Activated B cell treated with CpG ODN at 0.5 μM for 24 hours (primary cell): ENCODE measurements at regions not wholly inside any gene's neighbourhood (a gene's known extent, or its start where the extent isn't known, plus 50 kb on each side); places are given as distances from the start of the nearest gene placed in this dataset.

Source experiments
- ATAC-seq: fragments of 200-7000 bp; cut with Tn5 transposase; one replicate; pipeline ENCODE4 v1.10.0; 2021; ENCODE audit warnings: low read depth, mild to moderate bottlenecking, moderate library complexity
- CTCF ChIA-PET: fragments of 350-600 bp; sonication (Branson Sonifier 250); formaldehyde crosslinking; loops from one replicate; lab custom pipeline; 2021; ENCODE audit warnings: antibody characterized with exemption; lab: Charles Lee
- POLR2A ChIA-PET: fragments of 350-600 bp; sonication (Branson Sonifier 250); formaldehyde crosslinking; loops from one replicate; lab custom pipeline; 2021; ENCODE audit warnings: antibody characterized with exemption; lab: Charles Lee
- DNase-seq: peaks from one replicate; pipeline ENCODE4 v3.0.0; 2022
- H3K27ac Mint-ChIP-seq: one replicate; pipeline ENCODE4 v1.8.0; 2020; ENCODE audit warnings: mixed read lengths
- H3K27me3 Mint-ChIP-seq: one replicate; pipeline ENCODE4 v1.8.0; 2021; ENCODE audit warnings: mixed read lengths
- H3K36me3 Mint-ChIP-seq: one replicate; pipeline ENCODE4 v1.8.0; 2021; ENCODE audit warnings: low read depth, mixed read lengths
- H3K4me1 Mint-ChIP-seq: one replicate; pipeline ENCODE4 v1.8.0; 2021; ENCODE audit warnings: mixed read lengths
- H3K4me3 Mint-ChIP-seq: one replicate; pipeline ENCODE4 v1.8.0; 2020; ENCODE audit warnings: mild to moderate bottlenecking, mixed read lengths
- H3K9me3 Mint-ChIP-seq: one replicate; pipeline ENCODE4 v1.8.0; 2020; ENCODE audit warnings: mixed read lengths
- intact Hi-C: fragments of 100-400 bp; cut with micrococcal nuclease; formaldehyde crosslinking; loops from one replicate; pipeline ENCODE4 v1.15.1; 2024
- TF ChIP-seq, protein P1 (sequence below): fragments of 200-600 bp; IDR thresholded peaks from one replicate; pipeline ENCODE4 v1.8.0; 2022; ENCODE audit warnings: antibody characterized with exemption, mild to moderate bottlenecking

DNA sequence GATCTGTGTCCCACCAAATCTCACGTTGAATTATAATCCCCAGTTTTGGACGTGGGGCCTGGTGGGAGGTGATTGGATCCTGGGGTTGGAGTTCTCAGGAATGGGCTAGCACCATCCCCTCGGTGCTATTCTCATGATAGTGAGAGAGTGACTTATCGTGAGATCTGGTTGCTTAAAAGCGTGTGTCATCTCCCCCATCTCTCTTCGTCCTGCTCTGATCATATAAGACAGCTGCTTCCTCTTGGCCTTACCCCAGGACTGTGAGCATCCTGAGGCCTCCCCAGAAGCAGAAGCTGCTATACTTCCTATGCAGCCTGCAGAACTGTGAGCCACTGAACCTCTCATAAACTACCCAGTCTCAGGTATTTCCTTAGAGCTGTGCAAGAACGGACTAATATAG lies 163.7 kb upstream of the NDUFV2 start:
- H3K4me3 Mint-ChIP-seq: no peak overlapping the region
- peaks cover 18% of the 10 kb centered on the region for H3K4me1 Mint-ChIP-seq
- TF ChIP-seq, protein P1, sequence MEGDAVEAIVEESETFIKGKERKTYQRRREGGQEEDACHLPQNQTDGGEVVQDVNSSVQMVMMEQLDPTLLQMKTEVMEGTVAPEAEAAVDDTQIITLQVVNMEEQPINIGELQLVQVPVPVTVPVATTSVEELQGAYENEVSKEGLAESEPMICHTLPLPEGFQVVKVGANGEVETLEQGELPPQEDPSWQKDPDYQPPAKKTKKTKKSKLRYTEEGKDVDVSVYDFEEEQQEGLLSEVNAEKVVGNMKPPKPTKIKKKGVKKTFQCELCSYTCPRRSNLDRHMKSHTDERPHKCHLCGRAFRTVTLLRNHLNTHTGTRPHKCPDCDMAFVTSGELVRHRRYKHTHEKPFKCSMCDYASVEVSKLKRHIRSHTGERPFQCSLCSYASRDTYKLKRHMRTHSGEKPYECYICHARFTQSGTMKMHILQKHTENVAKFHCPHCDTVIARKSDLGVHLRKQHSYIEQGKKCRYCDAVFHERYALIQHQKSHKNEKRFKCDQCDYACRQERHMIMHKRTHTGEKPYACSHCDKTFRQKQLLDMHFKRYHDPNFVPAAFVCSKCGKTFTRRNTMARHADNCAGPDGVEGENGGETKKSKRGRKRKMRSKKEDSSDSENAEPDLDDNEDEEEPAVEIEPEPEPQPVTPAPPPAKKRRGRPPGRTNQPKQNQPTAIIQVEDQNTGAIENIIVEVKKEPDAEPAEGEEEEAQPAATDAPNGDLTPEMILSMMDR: no peak
- ChIA-PET POLR2A (no interaction called here), CTCF (no interaction called here)
- H3K36me3 Mint-ChIP-seq: no peaks in the 10 kb centered on the region
- ATAC-seq (peak; percentile 67), DNase-seq (no peak)
- H3K9me3 Mint-ChIP-seq: no peaks in the 10 kb centered on the region
- H3K27me3 Mint-ChIP-seq: no peaks in the 10 kb centered on the region
- peak overlapping the region; percentile 57 for H3K27ac Mint-ChIP-seq
- intact Hi-C loops: no loop called here

DNA sequence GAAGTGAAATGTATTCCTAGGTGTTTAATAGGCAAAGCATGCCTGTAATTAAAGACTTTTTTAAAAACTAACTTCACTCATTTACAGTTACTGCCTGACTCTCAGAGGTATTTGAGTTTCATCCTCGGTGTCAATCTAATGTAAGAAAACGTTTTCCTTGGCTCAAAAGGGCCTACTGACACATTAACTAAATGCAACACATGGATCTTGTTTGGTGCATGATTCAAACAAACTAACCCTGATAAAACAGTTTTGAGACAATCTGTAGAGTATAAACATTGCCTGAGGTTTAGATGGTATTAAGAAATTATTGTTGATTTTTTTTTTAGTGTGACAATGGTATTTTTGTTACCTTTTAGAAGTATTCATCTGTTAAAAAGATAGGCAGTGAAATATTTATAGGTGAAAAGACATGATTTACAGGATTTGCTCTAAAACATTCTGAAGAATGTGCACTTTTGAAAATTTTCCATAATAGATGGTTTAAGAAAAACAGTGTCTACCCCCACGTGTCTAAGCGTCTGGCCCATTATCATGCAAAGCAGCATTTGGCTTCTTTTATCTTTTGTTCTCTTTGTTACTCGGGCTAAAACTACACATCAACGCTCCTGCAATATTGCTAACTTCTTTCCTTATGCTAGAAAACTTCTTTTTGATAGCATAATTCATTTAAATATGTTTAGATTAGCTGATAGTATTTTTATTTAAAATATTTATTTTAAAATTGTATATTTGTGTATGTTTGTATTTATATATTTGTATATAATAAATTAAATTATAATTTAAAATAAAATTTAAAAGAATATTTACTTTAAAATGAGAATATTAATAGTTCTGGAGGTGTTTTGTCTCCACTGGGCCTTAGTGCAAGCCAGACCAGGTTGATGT lies 160.2 kb upstream of the NDUFV2 start:
- ChIA-PET POLR2A (no interaction called here), CTCF (no interaction called here)
- no peaks in the 10 kb centered on the region for H3K36me3 Mint-ChIP-seq
- H3K4me3 Mint-ChIP-seq: no peak overlapping the region
- no peak for DNase-seq
- intact Hi-C loops: no loop called here
- no peaks in the 10 kb centered on the region for H3K27me3 Mint-ChIP-seq
- H3K9me3 Mint-ChIP-seq: no peaks in the 10 kb centered on the region
- H3K4me1 Mint-ChIP-seq: peaks cover 38% of the 10 kb centered on the region
- TF ChIP-seq, protein P1: no peak
- H3K27ac Mint-ChIP-seq: no peak overlapping the region
- ATAC-seq: no peak

DNA sequence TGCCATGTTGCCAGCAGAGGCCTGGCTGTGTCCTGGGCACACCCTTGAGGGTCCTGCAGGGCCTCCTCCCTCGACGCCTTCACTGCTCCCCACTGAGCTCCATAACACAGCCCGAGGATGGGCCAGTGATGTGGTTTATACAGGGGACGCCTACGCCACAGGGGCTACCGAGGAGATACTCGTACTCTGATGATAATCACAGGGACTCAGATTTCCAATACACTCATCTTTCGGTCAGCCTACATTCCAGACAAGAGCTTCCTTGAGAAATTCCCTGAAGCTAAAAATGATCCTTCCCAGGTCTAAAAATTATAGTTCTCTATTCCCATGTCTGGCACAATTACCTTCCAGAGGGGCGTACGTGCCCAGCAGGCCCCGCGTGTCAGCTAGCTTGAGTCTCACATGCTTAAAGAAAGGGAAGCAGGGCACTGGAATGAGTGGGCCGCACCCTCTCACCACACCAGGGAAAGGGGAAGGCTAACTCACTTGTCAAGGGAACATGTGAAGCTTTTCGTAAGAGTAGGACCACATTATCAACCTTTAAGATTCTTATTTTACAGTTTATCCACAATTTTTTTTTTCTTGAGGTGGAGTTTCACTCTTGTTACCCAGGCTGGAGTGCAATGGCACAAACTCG lies 159.5 kb upstream of the NDUFV2 start:
- no peaks in the 10 kb centered on the region for H3K9me3 Mint-ChIP-seq
- ChIA-PET POLR2A (no interaction called here), CTCF (no interaction called here)
- DNase-seq (no peak), ATAC-seq (no peak)
- H3K27me3 Mint-ChIP-seq: no peaks in the 10 kb centered on the region
- TF ChIP-seq, protein P1: no peak
- H3K4me3 Mint-ChIP-seq: no peak overlapping the region
- intact Hi-C loops: no loop called here
- no peak overlapping the region for H3K27ac Mint-ChIP-seq
- no peaks in the 10 kb centered on the region for H3K36me3 Mint-ChIP-seq
- peaks cover 38% of the 10 kb centered on the region for H3K4me1 Mint-ChIP-seq

DNA sequence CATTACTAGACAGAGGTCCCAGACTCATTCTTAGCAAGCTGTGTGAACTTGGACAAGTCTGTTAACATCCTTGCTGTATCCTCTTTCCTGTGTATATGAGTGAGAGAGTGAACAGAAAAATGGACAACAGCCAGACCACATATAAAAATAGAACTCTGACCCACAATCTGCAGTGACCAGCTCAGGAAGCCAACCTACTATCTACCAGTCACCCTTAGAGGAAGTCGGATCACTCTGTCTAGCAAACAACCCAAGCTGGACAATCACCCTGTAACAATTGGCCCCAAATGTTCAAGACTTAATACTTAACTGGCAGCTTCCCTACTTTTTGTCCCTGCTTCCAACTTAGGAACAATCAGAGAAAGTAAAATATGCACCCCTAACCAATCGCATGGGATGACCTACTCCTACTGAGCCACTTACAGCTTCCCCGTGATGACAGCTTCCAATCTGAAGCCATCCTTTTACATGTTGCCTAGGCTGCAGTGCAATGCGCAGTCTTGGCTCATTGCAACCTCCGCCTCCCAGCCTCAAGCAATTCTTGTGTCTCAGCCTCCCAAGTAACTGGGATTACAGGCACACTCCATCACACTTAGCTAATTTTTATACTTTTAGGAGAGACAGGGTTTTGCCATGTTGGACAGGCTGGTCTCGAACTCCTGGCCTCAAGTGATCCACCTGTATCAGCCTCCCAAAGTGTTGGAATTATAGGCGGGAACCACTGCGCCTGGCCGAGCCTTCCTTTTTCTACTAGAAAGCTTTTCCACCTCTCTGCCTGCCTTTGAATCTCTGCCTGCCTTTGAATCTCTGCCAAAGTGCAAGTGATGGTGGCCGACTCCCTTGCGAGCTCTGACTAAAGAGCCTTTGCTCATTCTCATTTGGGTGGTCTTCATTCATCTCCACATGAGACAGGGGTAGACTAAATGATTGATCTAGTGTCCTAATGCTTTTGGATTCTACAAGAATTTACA lies 158.3 kb upstream of the NDUFV2 start:
- no peaks in the 10 kb centered on the region for H3K9me3 Mint-ChIP-seq
- no peak for DNase-seq
- POLR2A ChIA-PET: interaction anchor here (0.6 kb wide), 1 partner anchor 99 kb away, joined by 3 read pairs; no protein-coding TSS in a partner anchor
- TF ChIP-seq, protein P1: no peak
- peak overlapping the region; percentile 7 for H3K27ac Mint-ChIP-seq
- H3K27me3 Mint-ChIP-seq: no peaks in the 10 kb centered on the region
- H3K4me1 Mint-ChIP-seq: peaks cover 40% of the 10 kb centered on the region
- ATAC-seq: no peak
- H3K36me3 Mint-ChIP-seq: no peaks in the 10 kb centered on the region
- CTCF ChIA-PET: no interaction called here
- intact Hi-C loops: no loop called here
- H3K4me3 Mint-ChIP-seq: no peak overlapping the region
